NCI-H82 treated with DMSO at 0.1 percent for 48 hours (cell line): ENCODE measurements at regions not wholly inside any gene's neighbourhood (a gene's known extent, or its start where the extent isn't known, plus 50 kb on each side); places are given as distances from the start of the nearest gene placed in this dataset.

Experiments
- DNase-seq: peaks from one replicate; lab custom pipeline; 2025; ENCODE audit not compliant: unreplicated experiment; lab: John Stamatoyannopoulos, UW

- no peak for DNase-seq
These were observed 1075.3 kb downstream of the PCDH18 start for GRCh38 chr4:136457004-136457403.

GRCh38 chr4:136443006-136443405 lies 1089.3 kb downstream of the PCDH18 start:
- DNase-seq, result no peak

GRCh38 chr4:136442447-136442846 lies 1089.8 kb downstream of the PCDH18 start:
- DNase-seq, result no peak

- DNase-seq, result no peak
These were observed 1090.5 kb downstream of the PCDH18 start for GRCh38 chr4:136441629-136442282.

GRCh38 chr4:136438645-136439044 lies 1093.6 kb downstream of the PCDH18 start:
- DNase-seq, result no peak

GRCh38 chr4:136424052-136424451 lies 1108.2 kb downstream of the PCDH18 start:
- no peak for DNase-seq

- no peak for DNase-seq
These were observed 1117.3 kb downstream of the PCDH18 start for GRCh38 chr4:136414981-136415380.

GRCh38 chr4:136412708-136413107 lies 1119.6 kb downstream of the PCDH18 start:
- no peak for DNase-seq

- DNase-seq, result no peak
These were observed 1131.5 kb downstream of the PCDH18 start for GRCh38 chr4:136400829-136401228.

- no peak for DNase-seq
These were observed 1137.0 kb downstream of the PCDH18 start for GRCh38 chr4:136395212-136395722.

- no peak for DNase-seq
These were observed 1139.7 kb downstream of the PCDH18 start for GRCh38 chr4:136392576-136392975.

- no peak for DNase-seq
These were observed 1141.5 kb downstream of the PCDH18 start for GRCh38 chr4:136390824-136391223.

- DNase-seq, result no peak
These were observed 1149.2 kb downstream of the PCDH18 start for GRCh38 chr4:136383082-136383481.

GRCh38 chr4:136371231-136371630 lies 1161.1 kb downstream of the PCDH18 start:
- DNase-seq, result no peak

GRCh38 chr4:136369073-136369472 lies 1163.2 kb downstream of the PCDH18 start:
- DNase-seq, result no peak

- no peak for DNase-seq
These were observed 1174.7 kb downstream of the PCDH18 start for GRCh38 chr4:136357556-136357955.

- no peak for DNase-seq
These were observed 1176.3 kb downstream of the PCDH18 start for GRCh38 chr4:136355970-136356369.

GRCh38 chr4:136343340-136343739 lies 1189.0 kb downstream of the PCDH18 start:
- DNase-seq, result no peak

GRCh38 chr4:136342666-136343065 lies 1189.6 kb downstream of the PCDH18 start:
- DNase-seq, result no peak

- no peak for DNase-seq
These were observed 1195.1 kb downstream of the PCDH18 start for GRCh38 chr4:136337216-136337615.

GRCh38 chr4:136336479-136336878 lies 1195.8 kb downstream of the PCDH18 start:
- DNase-seq, result no peak

GRCh38 chr4:136329042-136329662 lies 1203.1 kb downstream of the PCDH18 start:
- DNase-seq, result no peak

- DNase-seq, result no peak
These were observed 1204.2 kb downstream of the PCDH18 start for GRCh38 chr4:136328131-136328530.
